Ovary (tissue), 7 donors: ENCODE measurements at regions not wholly inside any gene's neighbourhood (a gene's known extent, or its start where the extent isn't known, plus 50 kb on each side); places are given as distances from the start of the nearest gene placed in this dataset.
"Not testable (repeated sequence)": the region's sequence is repeated elsewhere in the genome, so short reads cannot be mapped to it uniquely, and the experiment has no call there.

Experiments used
- DNase-seq, 5 donors: peaks; one replicate each; pipeline ENCODE4 v3.0.0-alpha.2; 2019 to 2020
- H3K27ac ChIP-seq, 2 donors: fragments of 200-600 bp; one replicate each; pipeline versions ENCODE4 v1.5.1 to v1.8.0; 2019 to 2022
- H3K27me3 ChIP-seq: fragments of 200-600 bp; one replicate; pipeline ENCODE4 v1.8.0; 2022
- H3K36me3 ChIP-seq: fragments of 200-600 bp; sonication (generic); one replicate; pipeline ENCODE4 v1.5.1; 2019
- H3K4me1 ChIP-seq: one replicate; pipeline ENCODE4 v1.8.1; 2013; ENCODE audit warnings: mild to moderate bottlenecking, moderate library complexity; ENCODE audit not compliant: insufficient read depth
- H3K4me3 ChIP-seq: fragments of 200-600 bp; sonication (generic); one replicate; pipeline ENCODE4 v1.5.1; 2017
- H3K9me3 ChIP-seq, 2 donors: fragments of 200-600 bp in 1 of 2; sonication (generic) in 1 of 2; one replicate each; pipeline versions ENCODE4 v1.5.1 to v1.8.1; 2013 to 2019; ENCODE audit warnings: mild to moderate bottlenecking in 1 of 2, moderate library complexity in 1 of 2
- CTCF ChIP-seq, 3 donors: fragments of 450-650 bp in 2 of 3; fragments of 200-600 bp in 1 of 3; IDR thresholded peaks; one replicate each; pipeline versions ENCODE4 v1.5.1 to v1.8.0; 2016 to 2022; ENCODE audit warnings: antibody characterized with exemption in 3 of 3, mild to moderate bottlenecking in 1 of 3
- EP300 ChIP-seq: sonication (generic); formaldehyde crosslinking; IDR thresholded peaks from one replicate; pipeline ENCODE4 v1.6.1; 2017; ENCODE audit warnings: antibody characterized with exemption
- POLR2A ChIP-seq: fragments of 450-650 bp; IDR thresholded peaks from one replicate; pipeline ENCODE4 v1.6.1; 2017; ENCODE audit warnings: antibody characterized with exemption, mild to moderate bottlenecking, moderate library complexity
- WGBS, 3 donors: extraction: QIAGEN DNeasy Blood & Tissue Kit in 1 of 3; methylation state at CpG; one replicate each; pipeline versions ENCODE4 v1.1.5 to v1.1.7; 2013 to 2017; 5-methylcytosine and 5-hydroxymethylcytosine counted together
- intact Hi-C, 4 donors: fragments of 100-400 bp; cut with DNase I; formaldehyde crosslinking; loops; one replicate each; pipeline versions ENCODE4 v1.11.0 to v1.15.1; 2022 to 2023
- donor health status: DM: no; HTN: no; CAD: no; lungs with moderate emphysema.
- donor health status: DM: no; HTN: no; CAD: no.
- donor health status: Bipolar disorder and iron deficiency.
- donor health status: DM: no; HTN: no; CAD: no.
- donor health status: DM: yes; HTN: yes; CAD: no.

GRCh38 chr2:16726147-16726546 lies 60.5 kb upstream of the CYRIA start:
- Histone ChIP-seq H3K4me1 (no peaks in the 10 kb centered on the region), H3K36me3 (no peaks in the 10 kb centered on the region), H3K27ac (no peak overlapping the region), H3K9me3 (no peaks in the 10 kb centered on the region), H3K4me3 (no peak overlapping the region), H3K27me3 (no peaks in the 10 kb centered on the region)
- intact Hi-C loops = no loop called here
- no peak for TF ChIP-seq CTCF (IDR thresholded peaks at IDR 0.05)
- TF ChIP-seq EP300 = no peak
- no peak for TF ChIP-seq POLR2A
- WGBS, 3 donors = 70 to 84% (median 75%) methylated on average over 2 of the region's 2 CpGs
- no peak for DNase-seq

GRCh38 chr2:16725549-16725948 lies 59.9 kb upstream of the CYRIA start:
- Histone ChIP-seq H3K36me3 (no peaks in the 10 kb centered on the region), H3K4me3 (no peak overlapping the region), H3K27ac (no peak overlapping the region), H3K9me3 (no peaks in the 10 kb centered on the region), H3K4me1 (no peaks in the 10 kb centered on the region), H3K27me3 (no peaks in the 10 kb centered on the region)
- WGBS, 3 donors = 62 to 76% (median 65%) methylated on average over 9 of the region's 9 CpGs
- intact Hi-C loops = no loop called here
- TF ChIP-seq POLR2A = no peak
- no peak for TF ChIP-seq CTCF (IDR thresholded peaks at IDR 0.05)
- DNase-seq = no peak

GRCh38 chr2:16722677-16723076 lies 57.0 kb upstream of the CYRIA start:
- Histone ChIP-seq H3K4me3 (no peak overlapping the region), H3K9me3 (no peaks in the 10 kb centered on the region), H3K27ac (no peak overlapping the region), H3K36me3 (no peaks in the 10 kb centered on the region), H3K4me1 (no peaks in the 10 kb centered on the region), H3K27me3 (no peaks in the 10 kb centered on the region)
- intact Hi-C loops = no loop called here
- WGBS, 3 donors = 53 to 59% (median 58%) methylated on average over 9 of the region's 9 CpGs
- DNase-seq = no peak
- TF ChIP-seq CTCF (IDR thresholded peaks at IDR 0.05) (no peak), POLR2A (no peak), EP300 (no peak)

- TF ChIP-seq EP300 (no peak), POLR2A (no peak), CTCF (IDR thresholded peaks at IDR 0.05) (no peak)
- Histone ChIP-seq H3K27me3 (no peaks in the 10 kb centered on the region), H3K9me3 (no peaks in the 10 kb centered on the region), H3K27ac (no peak overlapping the region), H3K4me1 (no peaks in the 10 kb centered on the region), H3K4me3 (no peak overlapping the region), H3K36me3 (no peaks in the 10 kb centered on the region)
- WGBS, 3 donors = 33 to 42% (median 33%) methylated on average over 1 of the region's 1 CpG
- intact Hi-C loops = no loop called here
- DNase-seq = no peak
Measured at GRCh38 chr2:16722126-16722525, 56.5 kb upstream of the CYRIA start.

- WGBS, 3 donors = 86 to 90% (median 89%) methylated on average over 4 of the region's 4 CpGs
- H3K36me3 ChIP-seq, H3K4me3 ChIP-seq, H3K27me3 ChIP-seq, H3K27ac ChIP-seq, intact Hi-C loops, H3K9me3 ChIP-seq, DNase-seq, H3K4me1 ChIP-seq: not testable (repeated sequence)
Measured at GRCh38 chr2:16721529-16721928, 55.9 kb upstream of the CYRIA start.

- 85 to 89% (median 86%) methylated on average over 3 of the region's 3 CpGs for WGBS, 3 donors
- H3K36me3 ChIP-seq, intact Hi-C loops: not testable (repeated sequence)
Measured at GRCh38 chr2:16720737-16721136, 55.1 kb upstream of the CYRIA start.

More at GRCh38 chr2:16720737-16721136, 55.1 kb upstream of the CYRIA start:
- H3K4me3 ChIP-seq, H3K27me3 ChIP-seq, H3K4me1 ChIP-seq, H3K9me3 ChIP-seq, DNase-seq, H3K27ac ChIP-seq: not testable (repeated sequence)
